T-helper 2 cell treated with Interferon-gamma antibody and Interleukin-4, amounts not matched to agents 100 ng/mL and 5 ng/mL, for 36 hours (primary cell): ENCODE measurements at regions not wholly inside any gene's neighbourhood (a gene's known extent, or its start where the extent isn't known, plus 50 kb on each side); places are given as distances from the start of the nearest gene placed in this dataset.

ENCODE experiments used
- intact Hi-C: fragments of 100-400 bp; cut with micrococcal nuclease; formaldehyde crosslinking; loops from one replicate; pipeline ENCODE4 v1.15.1; 2023

GRCh38 chr2:45275242-45275805, 266.1 kb upstream of the SIX2 start:
- intact Hi-C loops, result no loop called here

GRCh38 chr2:45274250-45274926, 265.1 kb upstream of the SIX2 start:
- intact Hi-C loops, result no loop called here

- intact Hi-C loops, result no loop called here
These were observed 264.4 kb upstream of the SIX2 start for GRCh38 chr2:45273412-45274249.

- intact Hi-C loops, result no loop called here
These were observed 263.5 kb upstream of the SIX2 start for GRCh38 chr2:45272549-45273265.

GRCh38 chr2:45269149-45269793, 260.0 kb upstream of the SIX2 start:
- intact Hi-C loops, result no loop called here

GRCh38 chr2:45268631-45269030, 259.4 kb upstream of the SIX2 start:
- intact Hi-C loops, result no loop called here

- intact Hi-C loops, result no loop called here
These were observed 258.0 kb upstream of the SIX2 start for GRCh38 chr2:45267062-45267792.

- intact Hi-C loops, result no loop called here
These were observed 256.1 kb upstream of the SIX2 start for GRCh38 chr2:45265336-45265735.

- intact Hi-C loops, result no loop called here
These were observed 255.3 kb upstream of the SIX2 start for GRCh38 chr2:45264227-45265225.

- intact Hi-C loops, result no loop called here
These were observed 253.9 kb upstream of the SIX2 start for GRCh38 chr2:45263147-45263546.

- intact Hi-C loops, result no loop called here
These were observed 252.5 kb upstream of the SIX2 start for GRCh38 chr2:45261746-45262145.

GRCh38 chr2:45260946-45261345, 251.7 kb upstream of the SIX2 start:
- intact Hi-C loops, result no loop called here

GRCh38 chr2:45259547-45260160, 250.4 kb upstream of the SIX2 start:
- intact Hi-C loops, result no loop called here

- intact Hi-C loops, result no loop called here
These were observed 249.9 kb upstream of the SIX2 start for GRCh38 chr2:45259138-45259537.

- intact Hi-C loops, result no loop called here
These were observed 249.1 kb upstream of the SIX2 start for GRCh38 chr2:45258311-45258710.

GRCh38 chr2:45257820-45258219, 248.6 kb upstream of the SIX2 start:
- intact Hi-C loops, result no loop called here

- intact Hi-C loops, result no loop called here
These were observed 247.8 kb upstream of the SIX2 start for GRCh38 chr2:45256867-45257641.

GRCh38 chr2:45256173-45256866, 247.1 kb upstream of the SIX2 start:
- intact Hi-C loops, result no loop called here
